Neural cell (in vitro differentiated cells): ENCODE measurements at regions not wholly inside any gene's neighbourhood (a gene's known extent, or its start where the extent isn't known, plus 50 kb on each side); places are given as distances from the start of the nearest gene placed in this dataset.

Experiments
- H2AFZ ChIP-seq: fragments of 200-600, 300-800 bp; sonication (generic), shearing (Covaris generic); 2 replicates; pipeline ENCODE4 v1.6.0; 2014; ENCODE audit warnings: low read depth, mild to moderate bottlenecking, antibody characterized with exemption, low read length, moderate library complexity
- H3F3A ChIP-seq: fragments of 200-600 bp; shearing (Covaris generic); 2 replicates; pipeline ENCODE4 v1.6.1; 2016; ENCODE audit warnings: mild to moderate bottlenecking, moderate library complexity, mixed read lengths, antibody characterized with exemption, low read length; ENCODE audit not compliant: insufficient read depth, poor library complexity, severe bottlenecking
- H3K27ac ChIP-seq: fragments of 200-600, 300-800 bp; sonication (generic), shearing (Covaris generic); 2 replicates; pipeline ENCODE4 v1.5.1; 2014; ENCODE audit warnings: mild to moderate bottlenecking, low read length, moderate library complexity
- H3K27me3 ChIP-seq: fragments of 300-800, 200-600 bp; sonication (generic), shearing (Covaris generic); 2 replicates; pipeline ENCODE4 v1.6.0; 2014; ENCODE audit warnings: mild to moderate bottlenecking, low read depth, low read length, moderate library complexity; ENCODE audit not compliant: insufficient read depth
- H3K36me3 ChIP-seq: fragments of 300-800, 200-600 bp; sonication (generic), shearing (Covaris generic); 2 replicates; pipeline ENCODE4 v1.5.1; 2014; ENCODE audit warnings: mild to moderate bottlenecking, antibody characterized with exemption, low read length, moderate library complexity; ENCODE audit not compliant: insufficient read depth
- H3K4me2 ChIP-seq: fragments of 300-800, 200-600 bp; sonication (generic), shearing (Covaris generic); 2 replicates; pipeline ENCODE4 v1.6.0; 2014; ENCODE audit warnings: mild to moderate bottlenecking, low read length
- H3K4me3 ChIP-seq: fragments of 300-800, 200-600 bp; sonication (generic), shearing (Covaris generic); 2 replicates; pipeline ENCODE4 v1.5.1; 2014; ENCODE audit warnings: mild to moderate bottlenecking, low read length, moderate library complexity
- H3K79me2 ChIP-seq: fragments of 200-600 bp; shearing (Covaris generic); replicated peaks from 2 replicates; pipeline ENCODE4 v1.6.0; 2014; ENCODE audit warnings: mild to moderate bottlenecking, low read length, moderate library complexity; ENCODE audit not compliant: insufficient read depth
- H3K9ac ChIP-seq: fragments of 300-800, 200-600 bp; sonication (generic), shearing (Covaris generic); 2 replicates; pipeline ENCODE4 v1.6.1; 2016; ENCODE audit warnings: mild to moderate bottlenecking, low read length, mixed read lengths
- H3K9me2 ChIP-seq: fragments of 200-600 bp; shearing (Covaris generic); 2 replicates; pipeline ENCODE4 v1.6.1; 2016; ENCODE audit warnings: mild to moderate bottlenecking, low read length, mixed read lengths; ENCODE audit not compliant: insufficient read depth
- H3K9me3 ChIP-seq: fragments of 200-600, 300-800 bp; sonication (generic), shearing (Covaris generic); 2 replicates; pipeline ENCODE4 v1.6.1; 2016; ENCODE audit warnings: mild to moderate bottlenecking, mixed run types, low read length, moderate library complexity, mixed read lengths
- H4K20me1 ChIP-seq: fragments of 200-600 bp; shearing (Covaris generic); 2 replicates; pipeline ENCODE4 v1.6.1; 2016; ENCODE audit warnings: mild to moderate bottlenecking, mixed run types; ENCODE audit not compliant: insufficient read depth
- EP300 ChIP-seq: fragments of 450-650 bp; conservative IDR thresholded peaks from 2 replicates; pipeline ENCODE4 v1.6.1; 2014; ENCODE audit warnings: antibody characterized with exemption, mild to moderate bottlenecking, moderate library complexity; ENCODE audit not compliant: poor library complexity, severe bottlenecking
- EZH2 ChIP-seq: fragments of 200-600, 300-800 bp; shearing (Covaris generic), sonication (generic); IDR thresholded peaks from 2 replicates; pipeline ENCODE4 v1.6.1; 2014; ENCODE audit warnings: antibody characterized with exemption, low read length, borderline replicate concordance, mild to moderate bottlenecking; ENCODE audit not compliant: insufficient read depth, poor library complexity, severe bottlenecking
- MXI1 ChIP-seq: fragments of 450-650 bp; conservative IDR thresholded peaks from 2 replicates; pipeline ENCODE4 v1.6.1; 2014; ENCODE audit warnings: antibody characterized with exemption, mild to moderate bottlenecking; ENCODE audit not compliant: poor library complexity, severe bottlenecking
- POLR2AphosphoS5 ChIP-seq: IDR thresholded peaks from 2 replicates; pipeline ENCODE4 v1.6.1; 2012
- RAD21 ChIP-seq: fragments of 450-650 bp; conservative IDR thresholded peaks from 2 replicates; pipeline ENCODE4 v1.6.1; 2014; ENCODE audit warnings: antibody characterized with exemption, mild to moderate bottlenecking, moderate library complexity
- SMC3 ChIP-seq: fragments of 450-650 bp; conservative IDR thresholded peaks from 2 replicates; pipeline ENCODE4 v1.6.1; 2014; ENCODE audit warnings: antibody characterized with exemption, mild to moderate bottlenecking, moderate library complexity; ENCODE audit not compliant: poor library complexity
- TAF1 ChIP-seq: IDR thresholded peaks from 2 replicates; pipeline ENCODE4 v1.6.1; 2012; ENCODE audit warnings: low read depth
- TF ChIP-seq, protein P1 (sequence below): IDR thresholded peaks from 2 replicates; pipeline ENCODE4 v1.6.1; 2012; ENCODE audit warnings: borderline replicate concordance
- TF ChIP-seq, protein P2 (sequence below): fragments of 450-650 bp; IDR thresholded peaks from 2 replicates; pipeline ENCODE4 v1.5.1; 2014; ENCODE audit warnings: antibody characterized with exemption, mild to moderate bottlenecking, moderate library complexity; ENCODE audit not compliant: poor library complexity, severe bottlenecking

DNA sequence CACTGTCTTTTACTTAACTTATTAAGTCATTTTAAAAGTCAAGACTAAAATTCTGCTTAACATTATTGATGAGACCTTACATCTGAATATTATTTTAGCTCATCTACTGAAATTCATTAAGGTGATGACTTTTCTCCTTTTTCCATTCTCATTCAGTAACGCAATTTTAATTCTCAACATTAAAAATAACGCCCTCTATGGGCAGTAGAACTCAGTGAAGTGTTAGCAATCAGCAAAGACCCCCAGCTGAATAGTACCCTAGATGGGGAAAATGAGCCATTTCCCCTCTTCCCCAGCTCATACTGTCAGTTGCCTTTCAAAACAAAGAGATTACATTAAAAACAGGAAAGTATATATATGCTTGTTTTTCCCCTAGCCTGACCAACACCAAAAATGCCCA lies 203.3 kb downstream of the NR4A2 start:
- Histone ChIP-seq H4K20me1 (no peaks in the 10 kb centered on the region), H2AFZ (no peak overlapping the region), H3K79me2 (no peaks in the 10 kb centered on the region), H3K9ac (no peak overlapping the region), H3K4me2 (no peak overlapping the region), H3K36me3 (no peaks in the 10 kb centered on the region), H3F3A (no peaks in the 10 kb centered on the region), H3K27me3 (no peaks in the 10 kb centered on the region), H3K27ac (no peak overlapping the region), H3K4me3 (no peak overlapping the region), H3K9me3 (no peaks in the 10 kb centered on the region), H3K9me2 (no peaks in the 10 kb centered on the region)
- TF ChIP-seq, protein P1, sequence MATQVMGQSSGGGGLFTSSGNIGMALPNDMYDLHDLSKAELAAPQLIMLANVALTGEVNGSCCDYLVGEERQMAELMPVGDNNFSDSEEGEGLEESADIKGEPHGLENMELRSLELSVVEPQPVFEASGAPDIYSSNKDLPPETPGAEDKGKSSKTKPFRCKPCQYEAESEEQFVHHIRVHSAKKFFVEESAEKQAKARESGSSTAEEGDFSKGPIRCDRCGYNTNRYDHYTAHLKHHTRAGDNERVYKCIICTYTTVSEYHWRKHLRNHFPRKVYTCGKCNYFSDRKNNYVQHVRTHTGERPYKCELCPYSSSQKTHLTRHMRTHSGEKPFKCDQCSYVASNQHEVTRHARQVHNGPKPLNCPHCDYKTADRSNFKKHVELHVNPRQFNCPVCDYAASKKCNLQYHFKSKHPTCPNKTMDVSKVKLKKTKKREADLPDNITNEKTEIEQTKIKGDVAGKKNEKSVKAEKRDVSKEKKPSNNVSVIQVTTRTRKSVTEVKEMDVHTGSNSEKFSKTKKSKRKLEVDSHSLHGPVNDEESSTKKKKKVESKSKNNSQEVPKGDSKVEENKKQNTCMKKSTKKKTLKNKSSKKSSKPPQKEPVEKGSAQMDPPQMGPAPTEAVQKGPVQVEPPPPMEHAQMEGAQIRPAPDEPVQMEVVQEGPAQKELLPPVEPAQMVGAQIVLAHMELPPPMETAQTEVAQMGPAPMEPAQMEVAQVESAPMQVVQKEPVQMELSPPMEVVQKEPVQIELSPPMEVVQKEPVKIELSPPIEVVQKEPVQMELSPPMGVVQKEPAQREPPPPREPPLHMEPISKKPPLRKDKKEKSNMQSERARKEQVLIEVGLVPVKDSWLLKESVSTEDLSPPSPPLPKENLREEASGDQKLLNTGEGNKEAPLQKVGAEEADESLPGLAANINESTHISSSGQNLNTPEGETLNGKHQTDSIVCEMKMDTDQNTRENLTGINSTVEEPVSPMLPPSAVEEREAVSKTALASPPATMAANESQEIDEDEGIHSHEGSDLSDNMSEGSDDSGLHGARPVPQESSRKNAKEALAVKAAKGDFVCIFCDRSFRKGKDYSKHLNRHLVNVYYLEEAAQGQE, result no peak
- TF ChIP-seq TAF1 (no peak), RAD21 (no peak), EZH2 (no peak), SMC3 (no peak), MXI1 (no peak), EP300 (no peak), POLR2AphosphoS5 (no peak)
- TF ChIP-seq, protein P2, sequence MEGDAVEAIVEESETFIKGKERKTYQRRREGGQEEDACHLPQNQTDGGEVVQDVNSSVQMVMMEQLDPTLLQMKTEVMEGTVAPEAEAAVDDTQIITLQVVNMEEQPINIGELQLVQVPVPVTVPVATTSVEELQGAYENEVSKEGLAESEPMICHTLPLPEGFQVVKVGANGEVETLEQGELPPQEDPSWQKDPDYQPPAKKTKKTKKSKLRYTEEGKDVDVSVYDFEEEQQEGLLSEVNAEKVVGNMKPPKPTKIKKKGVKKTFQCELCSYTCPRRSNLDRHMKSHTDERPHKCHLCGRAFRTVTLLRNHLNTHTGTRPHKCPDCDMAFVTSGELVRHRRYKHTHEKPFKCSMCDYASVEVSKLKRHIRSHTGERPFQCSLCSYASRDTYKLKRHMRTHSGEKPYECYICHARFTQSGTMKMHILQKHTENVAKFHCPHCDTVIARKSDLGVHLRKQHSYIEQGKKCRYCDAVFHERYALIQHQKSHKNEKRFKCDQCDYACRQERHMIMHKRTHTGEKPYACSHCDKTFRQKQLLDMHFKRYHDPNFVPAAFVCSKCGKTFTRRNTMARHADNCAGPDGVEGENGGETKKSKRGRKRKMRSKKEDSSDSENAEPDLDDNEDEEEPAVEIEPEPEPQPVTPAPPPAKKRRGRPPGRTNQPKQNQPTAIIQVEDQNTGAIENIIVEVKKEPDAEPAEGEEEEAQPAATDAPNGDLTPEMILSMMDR, result no peak

GRCh38 chr2:156125018-156125417 lies 207.5 kb downstream of the NR4A2 start:
- Histone ChIP-seq H2AFZ (no peak overlapping the region), H3K79me2 (no peaks in the 10 kb centered on the region), H3K4me3 (no peak overlapping the region), H3K4me2 (no peak overlapping the region), H3K9me2 (no peaks in the 10 kb centered on the region), H3K9me3 (peaks cover 3% of the 10 kb centered on the region), H4K20me1 (no peaks in the 10 kb centered on the region), H3K36me3 (no peaks in the 10 kb centered on the region), H3K27me3 (no peaks in the 10 kb centered on the region), H3K27ac (no peak overlapping the region), H3F3A (no peaks in the 10 kb centered on the region), H3K9ac (no peak overlapping the region)
- TF ChIP-seq POLR2AphosphoS5, result no peak
- TF ChIP-seq, protein P2, result no peak
- no peak for TF ChIP-seq TAF1
- TF ChIP-seq RAD21, result no peak
- no peak for TF ChIP-seq SMC3
- no peak for TF ChIP-seq EP300
- no peak for TF ChIP-seq EZH2
- no peak for TF ChIP-seq MXI1
- TF ChIP-seq, protein P1, result no peak
